SW 1271 (cell line): ENCODE measurements at regions not wholly inside any gene's neighbourhood (a gene's known extent, or its start where the extent isn't known, plus 50 kb on each side); places are given as distances from the start of the nearest gene placed in this dataset.
"Not testable (repeated sequence)": the region's sequence is repeated elsewhere in the genome, so short reads cannot be mapped to it uniquely, and the experiment has no call there.

Source experiments
- DNase-seq, 2 experiments: peaks; one replicate each; lab custom pipeline; 2025; lab: John Stamatoyannopoulos, UW

- DNase-seq, result not testable (repeated sequence)
These were observed 245.3 kb upstream of the MME start for GRCh38 chr3:154834831-154835230.

- DNase-seq, result no peak
These were observed 250.2 kb upstream of the MME start for GRCh38 chr3:154829929-154830328.

DNA sequence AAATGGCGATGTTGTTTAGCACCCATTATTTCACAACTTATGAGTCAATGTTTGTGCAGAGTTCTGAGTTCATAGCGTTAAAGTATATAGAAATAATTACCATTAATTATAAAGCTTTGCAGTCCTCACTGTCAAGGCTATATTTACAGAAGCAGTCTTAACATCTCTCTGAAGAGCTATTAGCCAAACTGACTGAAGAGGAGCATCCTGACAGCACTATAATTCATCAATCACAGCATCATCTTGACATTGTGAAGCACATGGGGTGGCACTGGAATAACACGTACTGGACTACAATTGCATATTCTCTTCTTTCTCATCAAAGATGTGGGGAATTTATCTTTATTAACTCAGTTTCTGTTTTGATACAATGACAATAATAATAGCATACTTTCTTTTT is 260.6 kb upstream of the MME start:
- DNase-seq, result no peak

- DNase-seq, result no peak
These were observed 261.4 kb upstream of the MME start for GRCh38 chr3:154818676-154819255.

DNA sequence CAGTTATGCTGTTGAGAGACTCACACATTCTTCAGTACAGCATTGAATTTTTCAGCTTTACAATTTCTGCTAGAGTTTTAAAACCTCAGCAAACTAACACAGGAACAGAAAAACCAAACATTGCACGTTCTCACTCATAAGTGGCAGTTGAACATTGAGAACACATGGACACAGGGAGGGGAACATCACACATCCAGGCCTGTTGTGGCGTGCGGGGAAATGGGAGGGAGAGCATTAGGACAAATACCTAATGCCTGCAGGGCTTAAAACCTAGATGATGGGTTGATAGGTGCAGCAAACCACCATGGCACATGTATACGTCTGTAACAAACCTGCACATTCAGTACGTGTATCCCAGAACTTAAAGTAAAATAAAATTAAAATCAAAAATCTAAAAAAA is 270.1 kb upstream of the MME start:
- not testable (repeated sequence) for DNase-seq

DNA sequence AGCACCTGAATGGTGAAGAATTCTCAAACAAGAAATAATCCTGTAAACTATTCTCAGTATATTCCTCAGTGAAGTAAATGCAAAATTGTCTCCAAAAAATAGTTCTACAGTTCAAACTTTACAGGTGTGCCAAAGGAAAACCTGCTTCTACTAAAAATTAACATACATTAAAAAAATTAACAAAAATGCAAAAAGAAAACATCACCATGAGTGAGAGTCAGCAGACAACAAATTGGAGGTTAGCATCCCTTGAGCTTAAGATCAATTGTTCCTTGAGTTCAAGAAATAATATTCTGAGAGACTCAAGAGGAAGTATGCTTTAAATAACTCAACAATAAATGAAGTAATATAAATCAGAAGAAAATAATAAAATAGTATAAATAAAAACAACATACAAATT is 278.4 kb upstream of the MME start:
- DNase-seq, result no peak

- DNase-seq, result no peak
These were observed 280.3 kb upstream of the MME start for GRCh38 chr3:154799800-154800199.

- DNase-seq, result peak; percentile 67 to 74
These were observed 284.5 kb upstream of the MME start for GRCh38 chr3:154795582-154795981.

DNA sequence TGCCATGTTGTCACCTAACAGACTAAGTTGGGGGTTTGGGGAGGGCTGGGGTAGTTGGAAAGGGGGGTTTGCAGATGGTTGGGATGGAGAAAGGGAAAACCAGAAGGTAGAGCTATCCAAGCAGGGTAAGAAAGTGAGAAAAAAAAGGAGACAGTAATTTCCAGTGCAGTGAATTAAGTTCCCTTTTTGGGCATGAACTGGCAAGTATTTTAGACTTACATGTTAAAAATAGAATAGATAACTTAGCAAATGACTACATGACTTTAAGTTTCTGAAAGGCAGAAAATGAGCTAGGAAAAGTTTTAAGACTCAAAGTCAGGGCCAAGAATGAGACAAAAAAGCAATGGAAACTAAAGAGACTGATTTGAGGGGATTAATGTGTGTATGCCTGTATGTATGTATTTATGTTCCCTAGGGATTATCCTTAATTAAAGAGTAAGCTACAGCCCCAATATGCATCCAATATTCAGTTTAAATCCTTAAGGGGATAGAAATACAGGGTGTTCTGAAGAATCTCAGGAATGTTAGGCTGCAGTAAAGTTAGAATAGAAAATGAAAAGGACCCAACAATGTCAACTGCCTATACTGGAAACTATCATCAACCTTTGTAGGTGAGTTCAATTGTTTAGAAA is 285.2 kb upstream of the MME start:
- no peak for DNase-seq

DNA sequence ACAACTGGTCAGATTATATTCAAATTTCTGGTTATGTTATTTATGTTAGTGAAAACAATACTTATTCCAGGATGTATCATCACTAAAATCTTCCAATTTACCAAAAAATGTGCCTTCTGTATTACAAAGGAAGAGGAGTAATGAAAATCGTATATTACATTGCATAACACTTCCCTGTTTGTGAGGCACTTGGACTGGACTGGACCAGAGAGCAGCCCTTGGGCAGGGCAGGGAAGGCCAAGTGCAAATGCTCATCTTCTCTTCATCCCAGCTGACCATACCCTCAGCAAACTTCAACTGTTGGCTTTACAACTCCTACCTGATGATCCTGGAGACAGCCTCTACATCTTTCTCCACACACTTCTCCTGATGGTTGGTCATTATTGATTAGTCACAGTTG is 285.7 kb upstream of the MME start:
- no peak for DNase-seq

DNA sequence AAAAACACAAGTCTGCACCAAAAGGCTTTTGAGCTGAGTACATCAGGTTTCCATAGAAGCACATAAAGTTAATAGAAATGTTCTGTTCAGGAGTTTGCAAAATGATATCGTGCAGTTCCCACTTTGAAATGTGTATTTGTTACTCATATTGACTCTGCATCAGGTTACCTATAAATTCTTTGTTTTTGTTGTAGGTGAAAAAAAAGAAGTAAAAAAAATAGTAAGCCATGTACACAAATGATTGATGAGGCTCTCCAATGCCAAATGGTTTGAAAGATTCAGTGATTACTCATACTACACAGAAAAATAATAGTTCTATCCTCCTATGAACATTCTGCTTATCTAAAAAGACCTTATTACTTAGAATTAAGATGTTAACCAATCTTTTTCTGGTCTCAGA is 287.3 kb upstream of the MME start:
- no peak for DNase-seq

- DNase-seq, result no peak
These were observed 288.5 kb upstream of the MME start for GRCh38 chr3:154791611-154792010.

GRCh38 chr3:154786724-154787123 is 293.4 kb upstream of the MME start:
- no peak for DNase-seq

DNA sequence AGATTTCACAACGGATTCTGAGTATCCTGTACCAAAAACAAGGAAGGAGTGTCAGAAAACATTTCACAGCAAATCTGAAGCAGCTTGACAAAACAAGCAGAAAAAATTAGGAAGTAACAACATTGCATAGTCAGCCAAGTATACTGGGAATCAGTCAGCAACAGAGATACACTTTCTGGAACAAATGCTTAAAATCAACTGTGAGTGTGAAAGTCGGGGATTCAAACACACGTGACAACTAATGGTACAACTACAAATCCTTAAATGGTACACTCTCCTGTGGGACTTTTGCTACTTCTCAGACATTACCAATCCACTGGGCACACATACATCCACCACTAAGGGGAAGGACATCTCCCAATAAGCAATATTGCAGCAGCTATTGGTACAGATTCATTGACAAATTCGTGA is 296.6 kb upstream of the MME start:
- DNase-seq, result no peak

DNA sequence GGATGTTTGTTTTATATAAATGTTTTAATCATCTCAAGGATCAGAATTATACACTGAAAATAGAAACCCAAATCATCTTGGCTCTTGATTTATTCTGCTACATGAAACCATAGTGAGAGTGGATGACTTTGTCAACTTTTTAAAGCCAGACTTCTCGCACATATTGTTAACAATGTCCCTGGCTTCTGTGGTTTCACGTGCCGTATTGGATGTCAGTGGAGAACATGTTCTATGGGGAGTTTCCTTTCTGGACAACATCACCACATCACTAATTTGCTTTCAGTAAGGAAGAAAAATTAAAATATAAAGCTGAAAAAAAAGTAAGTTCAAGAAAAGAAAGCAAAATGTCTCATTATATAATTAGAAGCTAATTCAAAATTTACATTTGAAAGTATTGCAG is 297.1 kb upstream of the MME start:
- DNase-seq, result no peak

GRCh38 chr3:154782151-154782550 is 298.0 kb upstream of the MME start:
- DNase-seq, result no peak

DNA sequence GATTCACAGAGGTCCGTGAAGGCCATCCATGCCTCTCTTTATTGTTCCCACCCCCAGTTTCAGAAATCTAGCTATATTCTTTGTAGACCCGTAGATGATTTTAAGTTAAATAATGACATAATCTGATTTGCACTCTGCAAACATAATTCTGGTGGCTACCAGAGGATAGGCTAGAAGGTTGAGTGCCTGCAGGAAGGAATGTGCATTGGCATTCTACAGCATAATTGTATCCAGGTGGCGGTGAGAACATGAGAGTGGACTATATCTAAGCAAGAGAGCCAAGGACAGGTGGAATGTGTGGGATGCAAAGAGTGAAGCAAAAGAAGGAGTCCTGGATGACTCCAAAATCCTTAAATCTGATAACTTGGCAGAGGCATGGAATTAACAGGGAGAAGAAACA is 298.5 kb upstream of the MME start:
- DNase-seq, result no peak

DNA sequence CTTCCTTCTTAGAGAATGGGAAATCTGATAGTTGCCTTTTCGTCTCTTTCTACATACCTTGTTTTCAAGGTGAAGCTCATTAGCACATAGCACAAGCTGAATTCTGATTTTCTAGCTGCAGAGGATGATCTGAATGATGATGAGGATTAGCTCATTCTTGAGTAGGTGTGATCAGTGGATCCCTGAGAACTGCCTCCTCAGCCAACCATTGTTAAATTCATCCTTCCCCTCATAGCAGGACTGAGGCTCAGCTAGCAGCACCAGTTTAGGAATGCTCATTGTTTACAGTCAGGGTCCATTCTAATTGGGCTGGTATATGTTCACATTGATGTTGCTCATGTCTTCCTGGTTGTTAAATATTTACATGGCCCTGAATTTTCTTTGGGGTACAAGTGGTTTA is 299.9 kb upstream of the MME start:
- DNase-seq, result no peak

GRCh38 chr3:154779571-154779970 is 300.5 kb upstream of the MME start:
- no peak for DNase-seq

- no peak for DNase-seq
These were observed 302.1 kb upstream of the MME start for GRCh38 chr3:154778057-154778456.

DNA sequence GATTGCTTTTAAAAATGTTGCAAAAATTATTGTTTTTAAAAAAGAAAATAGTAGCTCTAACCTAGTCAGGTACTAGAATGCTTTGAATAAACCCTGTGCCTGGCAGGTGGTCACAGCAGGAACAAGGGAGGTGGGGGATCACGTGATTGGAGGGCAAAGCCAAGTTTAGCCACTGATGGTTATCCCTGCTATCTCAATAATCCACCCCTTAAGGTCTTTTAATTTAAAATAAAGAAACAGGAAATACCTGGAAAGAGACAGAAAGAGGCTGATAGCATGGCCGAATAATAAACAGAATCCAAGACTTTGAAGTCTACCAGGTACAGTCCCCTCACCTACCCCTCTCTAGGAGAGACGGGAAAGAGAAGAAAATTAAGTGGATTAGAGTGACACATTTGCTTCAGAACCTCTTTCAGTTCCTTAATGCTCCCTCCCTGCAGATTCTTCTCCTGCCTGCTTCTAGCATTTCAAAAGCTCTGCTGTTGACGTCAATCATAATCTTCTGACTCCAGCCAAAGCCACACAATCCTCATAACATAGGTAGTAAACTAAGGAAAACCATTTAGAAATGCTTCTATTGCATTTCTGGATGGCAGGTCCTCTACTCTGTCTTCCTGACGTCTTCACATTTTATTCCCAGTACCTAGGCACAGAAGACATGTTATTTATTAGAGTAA is 303.4 kb upstream of the MME start:
- no peak for DNase-seq

GRCh38 chr3:154775821-154776548 is 304.1 kb upstream of the MME start:
- DNase-seq, result no peak
